NT2/D1 (cell line): ENCODE measurements at regions not wholly inside any gene's neighbourhood (a gene's known extent, or its start where the extent isn't known, plus 50 kb on each side); places are given as distances from the start of the nearest gene placed in this dataset.

ENCODE experiments used
- SUZ12 ChIP-seq: IDR thresholded peaks from 2 replicates; pipeline ENCODE4 v1.6.1; 2011; ENCODE audit not compliant: insufficient read length, insufficient read depth; ENCODE audit errors: extremely low read depth
- YY1 ChIP-seq: IDR thresholded peaks from 2 replicates; pipeline ENCODE4 v1.6.1; 2011; ENCODE audit not compliant: insufficient read length, insufficient read depth

- no peak for TF ChIP-seq YY1
- TF ChIP-seq SUZ12: no peak
These were observed 96.5 kb upstream of the OLIG3 start for GRCh38 chr6:137590684-137591083.
